IMR-90 (cell line): ENCODE measurements at regions not wholly inside any gene's neighbourhood (a gene's known extent, or its start where the extent isn't known, plus 50 kb on each side); places are given as distances from the start of the nearest gene placed in this dataset.

Experiments used
- BHLHE40 ChIP-seq: fragments of 150-350 bp; IDR thresholded peaks from 2 replicates; pipeline ENCODE4 v1.6.1; 2016; ENCODE audit warnings: mild to moderate bottlenecking, low read depth, low read length
- CEBPB ChIP-seq: IDR thresholded peaks from 2 replicates; pipeline ENCODE4 v1.6.1; 2012; ENCODE audit warnings: low read depth, low read length, improper control_type of control experiment
- CHD1 ChIP-seq: IDR thresholded peaks from 2 replicates; pipeline ENCODE4 v1.6.1; 2012; ENCODE audit warnings: low read depth, low read length, improper control_type of control experiment
- CTCF ChIP-seq: conservative IDR thresholded peaks from 2 replicates; pipeline ENCODE4 v1.5.1; 2012; ENCODE audit warnings: mild to moderate bottlenecking, low read depth, low read length, improper control_type of control experiment
- FOS ChIP-seq: fragments of 150-350 bp; IDR thresholded peaks from 2 replicates; pipeline ENCODE4 v1.6.1; 2016; ENCODE audit warnings: low read depth, low read length
- MAFK ChIP-seq: IDR thresholded peaks from 2 replicates; pipeline ENCODE4 v1.6.1; 2012; ENCODE audit warnings: low read depth, low read length, improper control_type of control experiment
- MXI1 ChIP-seq: IDR thresholded peaks from 2 replicates; pipeline ENCODE4 v1.6.1; 2012; ENCODE audit warnings: low read depth, mild to moderate bottlenecking, low read length, moderate library complexity, borderline replicate concordance
- POLR2A ChIP-seq: IDR thresholded peaks from 2 replicates; pipeline ENCODE4 v1.6.1; 2012; ENCODE audit warnings: mild to moderate bottlenecking, low read depth, low read length
- RAD21 ChIP-seq: IDR thresholded peaks from 2 replicates; pipeline ENCODE4 v1.6.1; 2012; ENCODE audit warnings: low read length, improper control_type of control experiment
- RCOR1 ChIP-seq: IDR thresholded peaks from 2 replicates; pipeline ENCODE4 v1.6.1; 2012; ENCODE audit warnings: mild to moderate bottlenecking, low read length, improper control_type of control experiment; ENCODE audit not compliant: insufficient replicate concordance
- RFX5 ChIP-seq: IDR thresholded peaks from 2 replicates; pipeline ENCODE4 v1.8.0; 2012; ENCODE audit warnings: low read depth, mild to moderate bottlenecking, low read length, moderate library complexity
- SMC3 ChIP-seq: fragments of 150-350 bp; IDR thresholded peaks from 2 replicates; pipeline ENCODE4 v1.6.1; 2016; ENCODE audit warnings: low read depth, mild to moderate bottlenecking, antibody characterized with exemption, low read length, moderate library complexity
- TF ChIP-seq, protein P1 (sequence below): fragments of 150-350 bp; IDR thresholded peaks from 2 replicates; pipeline ENCODE4 v1.6.1; 2017; ENCODE audit warnings: mild to moderate bottlenecking, antibody characterized with exemption, low read length, low read depth
- TF ChIP-seq, protein P2 (sequence below): fragments of 150-350 bp; IDR thresholded peaks from 2 replicates; pipeline ENCODE4 v1.6.1; 2016; ENCODE audit warnings: low read depth, mild to moderate bottlenecking, low read length, moderate library complexity, borderline replicate concordance

GRCh38 chr10:44233561-44234482 is 151.1 kb downstream of the CXCL12 start:
- TF ChIP-seq CTCF = no peak
- TF ChIP-seq POLR2A = no peak
- no peak for TF ChIP-seq RFX5
- TF ChIP-seq CHD1 = no peak
- TF ChIP-seq CEBPB = no peak
- TF ChIP-seq RAD21 = no peak
- no peak for TF ChIP-seq MXI1
- TF ChIP-seq SMC3 = no peak
- no peak for TF ChIP-seq BHLHE40
- TF ChIP-seq RCOR1 = no peak
- no peak for TF ChIP-seq FOS
- TF ChIP-seq, protein P1, sequence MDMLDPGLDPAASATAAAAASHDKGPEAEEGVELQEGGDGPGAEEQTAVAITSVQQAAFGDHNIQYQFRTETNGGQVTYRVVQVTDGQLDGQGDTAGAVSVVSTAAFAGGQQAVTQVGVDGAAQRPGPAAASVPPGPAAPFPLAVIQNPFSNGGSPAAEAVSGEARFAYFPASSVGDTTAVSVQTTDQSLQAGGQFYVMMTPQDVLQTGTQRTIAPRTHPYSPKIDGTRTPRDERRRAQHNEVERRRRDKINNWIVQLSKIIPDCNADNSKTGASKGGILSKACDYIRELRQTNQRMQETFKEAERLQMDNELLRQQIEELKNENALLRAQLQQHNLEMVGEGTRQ = no peak
- no peak for TF ChIP-seq MAFK
- TF ChIP-seq, protein P2, sequence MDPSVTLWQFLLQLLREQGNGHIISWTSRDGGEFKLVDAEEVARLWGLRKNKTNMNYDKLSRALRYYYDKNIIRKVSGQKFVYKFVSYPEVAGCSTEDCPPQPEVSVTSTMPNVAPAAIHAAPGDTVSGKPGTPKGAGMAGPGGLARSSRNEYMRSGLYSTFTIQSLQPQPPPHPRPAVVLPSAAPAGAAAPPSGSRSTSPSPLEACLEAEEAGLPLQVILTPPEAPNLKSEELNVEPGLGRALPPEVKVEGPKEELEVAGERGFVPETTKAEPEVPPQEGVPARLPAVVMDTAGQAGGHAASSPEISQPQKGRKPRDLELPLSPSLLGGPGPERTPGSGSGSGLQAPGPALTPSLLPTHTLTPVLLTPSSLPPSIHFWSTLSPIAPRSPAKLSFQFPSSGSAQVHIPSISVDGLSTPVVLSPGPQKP = no peak
